Neural cell (in vitro differentiated cells): ENCODE measurements at regions not wholly inside any gene's neighbourhood (a gene's known extent, or its start where the extent isn't known, plus 50 kb on each side); places are given as distances from the start of the nearest gene placed in this dataset.

Experiments used
- CTCF ChIP-seq: fragments of 450-650 bp; IDR thresholded peaks from 2 replicates; pipeline ENCODE4 v1.5.1; 2014; ENCODE audit warnings: antibody characterized with exemption, mild to moderate bottlenecking, moderate library complexity; ENCODE audit not compliant: poor library complexity, severe bottlenecking
- RAD21 ChIP-seq: fragments of 450-650 bp; conservative IDR thresholded peaks from 2 replicates; pipeline ENCODE4 v1.6.1; 2014; ENCODE audit warnings: antibody characterized with exemption, mild to moderate bottlenecking, moderate library complexity
- SMC3 ChIP-seq: fragments of 450-650 bp; conservative IDR thresholded peaks from 2 replicates; pipeline ENCODE4 v1.6.1; 2014; ENCODE audit warnings: antibody characterized with exemption, mild to moderate bottlenecking, moderate library complexity; ENCODE audit not compliant: poor library complexity

- no peak for TF ChIP-seq CTCF
- TF ChIP-seq RAD21: no peak
- TF ChIP-seq SMC3: no peak
Observed at GRCh38 chr2:150647943-150648342, 160.5 kb upstream of the RND3 start.
